ENCODE measurements at regions not wholly inside any gene's neighbourhood (a gene's known extent, or its start where the extent isn't known, plus 50 kb on each side); places are given as distances from the start of the nearest gene placed in this dataset.
A peak's percentile ranks its signal among the peaks of the same experiment; 100 is the strongest.

GRCh38 chr11:71124127-71124526 is 128.2 kb downstream of the SHANK2 start:
- H3K27ac ChIP-seq (ENCODE audit: low read depth, low read length), result no peak overlapping the region
- 66% methylated on average over 1 of the region's 2 CpGs for WGBS

GRCh38 chr11:71120471-71120896 is 131.9 kb downstream of the SHANK2 start:
- no peaks in the 10 kb centered on the region for H3K9me3 ChIP-seq (ENCODE audit: insufficient read depth, low read depth, low read length)
- H3K4me3 ChIP-seq (ENCODE audit: low read length), result peak overlapping the region; percentile 26; the same call in 1 of the 2 replicates
- H3K27ac ChIP-seq (ENCODE audit: low read depth, low read length), result peak overlapping the region; percentile 58; the same call in 1 of the 2 replicates
- H3K9ac ChIP-seq (ENCODE audit: low read depth, low read length), result no peak overlapping the region
- H3K36me3 ChIP-seq (ENCODE audit: insufficient read depth, low read length), result peaks cover 4% of the 10 kb centered on the region; the same call in 1 of the 2 replicates
- no peaks in the 10 kb centered on the region for H3K27me3 ChIP-seq (ENCODE audit: insufficient read depth, low read length)
- peaks cover 9% of the 10 kb centered on the region for H3K4me1 ChIP-seq (ENCODE audit: insufficient read depth, low read length)
- WGBS, result 24% methylated on average over 7 of the region's 7 CpGs

More at GRCh38 chr11:71124127-71124526, 128.2 kb downstream of the SHANK2 start:
- Histone ChIP-seq H3K27me3 (ENCODE audit: insufficient read depth, low read length) (no peaks in the 10 kb centered on the region), H3K36me3 (ENCODE audit: insufficient read depth, low read length) (no peaks in the 10 kb centered on the region), H3K9me3 (ENCODE audit: insufficient read depth, low read depth, low read length) (no peaks in the 10 kb centered on the region), H3K9ac (ENCODE audit: low read depth, low read length) (no peak overlapping the region), H3K4me1 (ENCODE audit: insufficient read depth, low read length) (peaks cover 9% of the 10 kb centered on the region), H3K4me3 (ENCODE audit: low read length) (no peak overlapping the region)

DNA sequence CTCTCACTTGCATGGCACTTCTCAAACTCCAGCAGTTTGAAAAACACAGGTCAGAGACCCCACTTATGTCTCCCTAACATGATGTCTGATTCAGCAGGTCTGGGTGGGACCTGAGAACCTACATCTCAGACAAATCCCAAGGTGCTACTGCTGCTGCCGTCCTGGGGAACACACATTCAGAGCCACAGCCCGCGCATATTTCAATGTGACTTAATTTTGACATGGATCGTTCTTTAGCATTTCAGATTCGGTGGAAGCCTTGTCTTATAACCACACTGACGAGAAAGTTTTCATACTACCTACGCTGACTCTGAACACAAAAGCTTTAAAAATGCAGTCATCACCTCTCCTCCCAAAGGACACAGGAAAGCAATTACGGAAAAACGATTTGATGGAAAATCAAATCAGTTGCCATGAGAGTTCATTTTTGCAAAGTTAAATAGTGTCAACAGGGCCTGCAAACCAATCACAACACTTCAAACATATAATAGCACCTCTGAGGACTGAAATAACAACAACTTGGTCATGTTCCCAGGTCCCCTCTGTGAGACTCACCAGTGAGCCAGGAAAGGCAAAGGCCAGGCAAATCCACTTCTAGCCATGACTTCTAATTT is 132.6 kb downstream of the SHANK2 start:
- Histone ChIP-seq H3K4me1 (ENCODE audit: insufficient read depth, low read length) (peaks cover 9% of the 10 kb centered on the region), H3K27ac (ENCODE audit: low read depth, low read length) (no peak overlapping the region), H3K9me3 (ENCODE audit: insufficient read depth, low read depth, low read length) (no peaks in the 10 kb centered on the region), H3K9ac (ENCODE audit: low read depth, low read length) (no peak overlapping the region), H3K27me3 (ENCODE audit: insufficient read depth, low read length) (no peaks in the 10 kb centered on the region), H3K4me3 (ENCODE audit: low read length) (no peak overlapping the region), H3K36me3 (ENCODE audit: insufficient read depth, low read length) (peaks cover 4% of the 10 kb centered on the region; the same call in 1 of the 2 replicates)
- 95% methylated on average over 9 of the region's 9 CpGs for WGBS

GRCh38 chr11:71118671-71119250 is 133.6 kb downstream of the SHANK2 start:
- H3K27ac ChIP-seq (ENCODE audit: low read depth, low read length), result no peak overlapping the region
- 97% methylated on average over 20 of the region's 20 CpGs for WGBS
- no peaks in the 10 kb centered on the region for H3K27me3 ChIP-seq (ENCODE audit: insufficient read depth, low read length)
- peaks cover 9% of the 10 kb centered on the region for H3K4me1 ChIP-seq (ENCODE audit: insufficient read depth, low read length)
- no peak overlapping the region for H3K4me3 ChIP-seq (ENCODE audit: low read length)
- no peak overlapping the region for H3K9ac ChIP-seq (ENCODE audit: low read depth, low read length)
- H3K9me3 ChIP-seq (ENCODE audit: insufficient read depth, low read depth, low read length), result no peaks in the 10 kb centered on the region
- H3K36me3 ChIP-seq (ENCODE audit: insufficient read depth, low read length), result peaks cover 4% of the 10 kb centered on the region; the same call in 1 of the 2 replicates

DNA sequence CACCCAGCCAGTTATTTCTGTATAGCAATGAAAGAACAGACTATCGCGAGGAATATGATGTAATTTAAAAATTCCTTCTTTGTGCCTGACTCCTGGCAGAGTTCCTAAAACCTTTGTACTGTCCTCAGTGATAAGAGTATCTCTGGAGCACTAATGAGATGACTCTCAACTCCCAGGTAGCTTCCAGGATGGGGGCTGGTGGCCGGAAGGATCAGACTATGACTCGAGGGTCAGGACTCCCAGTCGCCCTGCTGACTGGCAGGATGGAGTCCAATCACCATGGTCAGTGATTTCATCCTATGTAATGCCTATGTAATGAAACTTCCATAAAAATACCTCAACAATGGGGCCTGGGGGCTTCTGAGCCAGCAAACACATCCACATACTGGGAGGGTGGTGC is 135.1 kb downstream of the SHANK2 start:
- Histone ChIP-seq H3K9me3 (ENCODE audit: insufficient read depth, low read depth, low read length) (no peaks in the 10 kb centered on the region), H3K4me1 (ENCODE audit: insufficient read depth, low read length) (peaks cover 15% of the 10 kb centered on the region), H3K9ac (ENCODE audit: low read depth, low read length) (no peak overlapping the region), H3K36me3 (ENCODE audit: insufficient read depth, low read length) (peaks cover 4% of the 10 kb centered on the region; the same call in 1 of the 2 replicates), H3K27ac (ENCODE audit: low read depth, low read length) (no peak overlapping the region), H3K27me3 (ENCODE audit: insufficient read depth, low read length) (no peaks in the 10 kb centered on the region), H3K4me3 (ENCODE audit: low read length) (no peak overlapping the region)
- WGBS, result 89% methylated on average over 5 of the region's 5 CpGs

- Histone ChIP-seq H3K9me3 (ENCODE audit: insufficient read depth, low read depth, low read length) (no peaks in the 10 kb centered on the region), H3K4me3 (ENCODE audit: low read length) (no peak overlapping the region), H3K27ac (ENCODE audit: low read depth, low read length) (no peak overlapping the region), H3K9ac (ENCODE audit: low read depth, low read length) (no peak overlapping the region), H3K4me1 (ENCODE audit: insufficient read depth, low read length) (peaks cover 17% of the 10 kb centered on the region), H3K36me3 (ENCODE audit: insufficient read depth, low read length) (peaks cover 4% of the 10 kb centered on the region; the same call in 1 of the 2 replicates), H3K27me3 (ENCODE audit: insufficient read depth, low read length) (no peaks in the 10 kb centered on the region)
- 89% methylated on average over 8 of the region's 8 CpGs for WGBS
Measured at GRCh38 chr11:71116693-71117040, 135.7 kb downstream of the SHANK2 start.

DNA sequence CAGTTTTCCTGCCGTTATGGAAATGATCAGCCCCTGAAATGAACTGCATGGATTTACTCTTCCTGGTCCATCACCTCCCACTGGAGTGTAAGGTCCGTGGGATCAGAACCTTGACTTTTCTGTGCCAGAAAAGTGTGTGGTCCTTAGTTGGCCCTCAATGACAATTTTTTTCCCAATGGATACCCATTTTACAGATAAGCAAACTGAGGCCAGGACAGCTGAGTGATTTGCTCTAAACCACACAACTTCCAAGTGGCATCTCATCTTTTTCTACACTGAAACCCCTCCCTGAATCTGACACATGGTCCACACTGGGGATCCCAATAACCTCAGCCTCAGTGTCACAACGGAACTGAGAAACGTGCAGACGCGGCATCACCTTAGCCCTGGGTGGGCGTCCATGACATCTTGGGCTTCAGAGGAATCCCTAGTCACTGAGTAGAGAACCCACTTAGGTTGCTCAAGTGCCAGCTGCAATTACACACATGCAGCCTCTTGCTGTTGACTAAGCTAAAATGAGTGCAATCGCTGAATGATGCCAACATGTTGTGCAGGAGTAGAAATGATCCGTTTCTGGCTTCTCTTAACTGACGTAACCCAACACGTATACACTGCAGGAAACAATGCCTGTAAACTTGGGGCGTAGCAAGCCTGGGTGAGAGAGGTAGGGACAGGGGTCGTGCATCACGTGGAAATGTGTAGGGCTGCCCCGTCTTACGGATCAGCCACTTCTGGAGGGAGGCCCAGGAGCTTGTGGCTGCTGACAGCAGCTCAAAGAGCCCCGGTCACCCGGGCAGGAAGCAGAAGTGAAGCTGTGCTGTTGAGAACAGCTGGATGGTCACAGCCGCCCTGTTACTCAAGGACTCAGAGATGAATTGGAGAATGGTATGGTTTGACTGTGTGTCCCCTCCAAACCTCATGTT is 136.3 kb downstream of the SHANK2 start:
- no peak overlapping the region for H3K9ac ChIP-seq (ENCODE audit: low read depth, low read length)
- H3K27ac ChIP-seq (ENCODE audit: low read depth, low read length), result no peak overlapping the region
- H3K4me1 ChIP-seq (ENCODE audit: insufficient read depth, low read length), result peaks cover 17% of the 10 kb centered on the region
- WGBS, result 95% methylated on average over 19 of the region's 19 CpGs
- no peak overlapping the region for H3K4me3 ChIP-seq (ENCODE audit: low read length)
- no peaks in the 10 kb centered on the region for H3K27me3 ChIP-seq (ENCODE audit: insufficient read depth, low read length)
- H3K36me3 ChIP-seq (ENCODE audit: insufficient read depth, low read length), result peaks cover 4% of the 10 kb centered on the region; the same call in 1 of the 2 replicates
- H3K9me3 ChIP-seq (ENCODE audit: insufficient read depth, low read depth, low read length), result no peaks in the 10 kb centered on the region

DNA sequence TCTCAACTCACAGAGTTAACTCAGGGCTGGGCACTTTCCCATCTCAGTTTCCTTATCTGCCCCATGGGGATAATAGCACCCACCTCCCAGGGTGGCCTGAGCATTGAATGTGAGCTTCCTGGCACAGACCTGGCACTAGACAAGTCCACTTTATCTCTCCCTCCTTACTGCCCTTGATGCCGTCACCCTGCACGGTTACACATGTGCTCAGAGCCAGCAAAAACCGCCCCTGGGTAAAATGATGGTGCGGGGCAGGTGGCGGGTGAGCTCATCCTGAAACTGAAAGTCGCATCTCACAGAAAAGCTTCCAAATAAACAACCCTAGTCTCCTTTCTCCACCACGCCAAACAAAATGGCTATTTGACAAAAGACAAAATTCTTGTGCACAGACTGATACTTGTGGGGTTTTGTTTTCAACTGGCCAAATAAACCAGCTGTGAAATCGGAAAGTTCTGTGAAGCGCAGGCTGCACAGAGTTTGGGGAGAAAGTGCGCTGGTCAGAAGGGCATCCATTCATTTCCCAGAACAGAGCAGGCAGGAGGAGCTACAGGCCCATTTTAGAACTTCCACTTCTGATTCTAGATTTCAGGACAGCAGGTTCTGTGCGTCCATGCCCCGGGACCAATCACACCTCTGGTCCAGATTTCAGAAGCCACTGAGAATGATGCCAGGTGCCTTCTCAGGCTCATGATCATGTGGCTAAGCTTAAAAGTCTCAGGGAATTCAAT is 138.1 kb downstream of the SHANK2 start:
- Histone ChIP-seq H3K27me3 (ENCODE audit: insufficient read depth, low read length) (no peaks in the 10 kb centered on the region), H3K9ac (ENCODE audit: low read depth, low read length) (no peak overlapping the region), H3K4me3 (ENCODE audit: low read length) (no peak overlapping the region), H3K4me1 (ENCODE audit: insufficient read depth, low read length) (peaks cover 8% of the 10 kb centered on the region; the same call in 1 of the 2 replicates), H3K36me3 (ENCODE audit: insufficient read depth, low read length) (peaks cover 16% of the 10 kb centered on the region), H3K27ac (ENCODE audit: low read depth, low read length) (no peak overlapping the region), H3K9me3 (ENCODE audit: insufficient read depth, low read depth, low read length) (no peaks in the 10 kb centered on the region)
- WGBS, result 95% methylated on average over 12 of the region's 12 CpGs

DNA sequence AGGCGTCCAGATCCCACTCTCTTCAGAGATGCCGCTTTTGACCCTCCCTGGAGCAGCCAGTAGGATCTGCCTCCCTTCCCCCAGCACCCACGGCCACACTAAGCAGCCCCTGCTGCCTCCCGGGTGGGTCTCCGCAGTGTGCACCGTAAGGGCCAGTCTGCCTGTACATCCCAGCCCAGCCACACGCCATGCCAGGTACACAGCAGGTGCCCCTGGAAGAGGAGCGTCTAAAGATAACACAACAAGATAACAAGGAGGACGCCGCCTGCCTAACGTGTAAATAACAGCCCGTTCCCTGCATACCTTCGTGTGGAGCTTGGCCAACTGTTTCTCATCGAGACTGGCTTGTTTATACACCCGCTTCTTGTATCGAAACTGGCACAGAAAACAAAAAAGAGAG is 139.4 kb downstream of the SHANK2 start:
- Histone ChIP-seq H3K27me3 (ENCODE audit: insufficient read depth, low read length) (no peaks in the 10 kb centered on the region), H3K36me3 (ENCODE audit: insufficient read depth, low read length) (peaks cover 26% of the 10 kb centered on the region), H3K4me3 (ENCODE audit: low read length) (no peak overlapping the region), H3K27ac (ENCODE audit: low read depth, low read length) (no peak overlapping the region), H3K9me3 (ENCODE audit: insufficient read depth, low read depth, low read length) (no peaks in the 10 kb centered on the region), H3K9ac (ENCODE audit: low read depth, low read length) (no peak overlapping the region), H3K4me1 (ENCODE audit: insufficient read depth, low read length) (peaks cover 8% of the 10 kb centered on the region; the same call in 1 of the 2 replicates)
- WGBS, result 87% methylated on average over 16 of the region's 16 CpGs

GRCh38 chr11:71112454-71112853 is 139.9 kb downstream of the SHANK2 start:
- Histone ChIP-seq H3K27me3 (ENCODE audit: insufficient read depth, low read length) (no peaks in the 10 kb centered on the region), H3K9ac (ENCODE audit: low read depth, low read length) (no peak overlapping the region; the same call in 1 of the 2 replicates), H3K9me3 (ENCODE audit: insufficient read depth, low read depth, low read length) (no peaks in the 10 kb centered on the region), H3K4me3 (ENCODE audit: low read length) (no peak overlapping the region), H3K36me3 (ENCODE audit: insufficient read depth, low read length) (peaks cover 26% of the 10 kb centered on the region), H3K4me1 (ENCODE audit: insufficient read depth, low read length) (peaks cover 8% of the 10 kb centered on the region; the same call in 1 of the 2 replicates), H3K27ac (ENCODE audit: low read depth, low read length) (no peak overlapping the region)
- 50% methylated on average over 9 of the region's 9 CpGs for WGBS

Measured in HUES64 (cell line).